ENCODE measurements at regions not wholly inside any gene's neighbourhood (a gene's known extent, or its start where the extent isn't known, plus 50 kb on each side); places are given as distances from the start of the nearest gene placed in this dataset.

- TF ChIP-seq CTCF (IDR thresholded peaks at IDR 0.05): no peak
- ATAC-seq (no peak), DNase-seq (no peak)
- intact Hi-C loops (cut with DNase I): no loop called here
- Histone ChIP-seq H3K9me3 (no peaks in the 10 kb centered on the region), H3K27ac (no peak overlapping the region), H3K4me3 (no peak overlapping the region), H3K36me3 (no peaks in the 10 kb centered on the region), H3K27me3 (no peaks in the 10 kb centered on the region), H3K4me1 (no peaks in the 10 kb centered on the region)
- WGBS, 2 donors: 77 to 81% methylated on average over 1 of the region's 1 CpG
Measured at GRCh38 chr2:208939852-208940251, 484.0 kb upstream of the MAP2 start.

GRCh38 chr2:208945719-208946256, 478.1 kb upstream of the MAP2 start:
- Histone ChIP-seq H3K36me3 (no peaks in the 10 kb centered on the region), H3K4me3 (no peak overlapping the region), H3K27ac (no peak overlapping the region), H3K4me1 (no peaks in the 10 kb centered on the region), H3K27me3 (no peaks in the 10 kb centered on the region), H3K9me3 (no peaks in the 10 kb centered on the region)
- DNase-seq (no peak), ATAC-seq (no peak)
- WGBS, 2 donors: 62 to 67% methylated on average over 8 of the region's 8 CpGs
- no peak for TF ChIP-seq CTCF (IDR thresholded peaks at IDR 0.05)
- intact Hi-C loops (cut with DNase I): no loop called here

DNA sequence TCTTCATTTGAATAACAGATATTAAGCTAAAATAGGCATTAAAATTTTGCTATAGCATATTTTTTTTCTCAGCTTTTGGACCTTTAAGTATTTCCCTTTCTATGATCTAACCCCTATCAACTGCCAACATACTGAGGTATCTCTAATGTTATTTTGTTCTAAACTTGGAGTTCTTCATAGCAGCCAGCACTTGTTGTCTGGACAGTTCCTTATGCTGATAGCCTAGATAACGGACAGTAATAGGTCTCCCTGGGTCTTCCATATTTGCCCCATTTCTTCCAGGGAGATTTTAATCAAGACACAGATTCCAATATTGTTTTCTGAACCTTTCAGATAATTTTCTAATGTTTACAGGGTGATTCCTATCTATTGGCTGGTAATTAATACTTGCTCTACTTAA, 475.8 kb upstream of the MAP2 start:
- no peak for ATAC-seq
- TF ChIP-seq CTCF (IDR thresholded peaks at IDR 0.05): no peak
- WGBS, 2 donors: 47 to 52% methylated on average over 1 of the region's 1 CpG

GRCh38 chr2:208970070-208970469, 453.8 kb upstream of the MAP2 start:
- Histone ChIP-seq H3K4me1 (no peaks in the 10 kb centered on the region), H3K27ac (no peak overlapping the region), H3K27me3 (no peaks in the 10 kb centered on the region), H3K36me3 (no peaks in the 10 kb centered on the region), H3K4me3 (no peak overlapping the region), H3K9me3 (peaks cover 0 to 18% (median 0%) of the 10 kb centered on the region in 11 donors)
- no peak for DNase-seq
- WGBS, 2 donors: 72 to 79% methylated on average over 4 of the region's 4 CpGs
- no peak for TF ChIP-seq CTCF (IDR thresholded peaks at IDR 0.05)
- no peak for ATAC-seq
- intact Hi-C loops (cut with DNase I): no loop called here

More for the DNA sequence above, 475.8 kb upstream of the MAP2 start:
- Histone ChIP-seq H3K27me3 (no peaks in the 10 kb centered on the region), H3K4me3 (no peak overlapping the region), H3K36me3 (no peaks in the 10 kb centered on the region), H3K27ac (no peak overlapping the region), H3K9me3 (no peaks in the 10 kb centered on the region), H3K4me1 (no peaks in the 10 kb centered on the region)
- DNase-seq: no peak
- intact Hi-C loops (cut with DNase I): no loop called here

Measured in heart right ventricle (tissue), 16 donors.